ENCODE measurements at regions not wholly inside any gene's neighbourhood (a gene's known extent, or its start where the extent isn't known, plus 50 kb on each side); places are given as distances from the start of the nearest gene placed in this dataset.

DNA sequence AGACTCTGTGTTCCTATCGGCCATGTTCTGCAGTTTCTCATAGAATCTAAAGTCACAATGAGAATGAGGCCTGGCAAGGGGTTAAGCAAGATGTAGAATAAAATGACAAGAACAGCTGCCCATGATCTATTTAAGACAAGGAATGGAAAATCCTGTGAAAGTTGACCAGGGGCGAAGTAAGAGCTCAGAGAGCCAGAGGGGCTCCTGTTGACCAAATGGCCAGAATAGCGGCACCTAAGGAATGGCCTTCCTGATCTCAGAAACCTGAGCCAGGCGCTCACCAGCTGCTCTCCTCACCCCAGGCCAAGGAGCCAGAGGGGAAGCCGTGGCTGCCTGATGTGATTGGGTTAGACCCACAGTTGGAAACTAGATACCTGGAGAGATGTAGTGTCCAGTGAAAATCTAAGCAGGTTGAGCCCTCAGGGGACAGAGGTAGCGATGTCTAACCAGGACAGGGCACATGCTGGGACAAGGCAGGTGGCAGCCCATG, 106.1 kb upstream of the NDN start:
- Histone ChIP-seq H3K9ac (ENCODE audit: low read length) (no peak overlapping the region), H2AFZ (ENCODE audit: low read depth, low read length, poor library complexity, severe bottlenecking) (no peak overlapping the region), H3K36me3 (ENCODE audit: control insufficient read depth in 1 of 2, insufficient read depth in 2 of 2, low read length in 2 of 2) (no peaks in the 10 kb centered on the region)

More for the DNA sequence above, 106.1 kb upstream of the NDN start:
- Histone ChIP-seq H4K20me1 (ENCODE audit: insufficient read depth) (no peaks in the 10 kb centered on the region), H3K27ac (ENCODE audit: low read depth, low read length) (no peak overlapping the region), H3K4me1 (ENCODE audit: control insufficient read depth in 1 of 2, insufficient read depth in 2 of 2, low read length in 2 of 2) (no peaks in the 10 kb centered on the region), H3K9me2 (ENCODE audit: insufficient read depth) (no peaks in the 10 kb centered on the region), H3K4me2 (ENCODE audit: low read length) (no peak overlapping the region), H3K79me2 (ENCODE audit: insufficient read depth, low read length) (no peaks in the 10 kb centered on the region), H3K4me3 (replicated peaks in 1 of 2; ENCODE audit: low read depth in 1 of 2, low read length in 2 of 2) (no peak overlapping the region), H3K27me3 (ENCODE audit: insufficient read depth, low read length) (no peaks in the 10 kb centered on the region), H3K9me3 (ENCODE audit: control insufficient read depth in 1 of 2, insufficient read depth in 1 of 2, low read depth in 1 of 2, low read length in 2 of 2) (peaks cover 18 to 34% of the 10 kb centered on the region in 2 experiments; a peak in 3 of 4 replicates)
- no peak for DNase-seq (ENCODE audit: low read depth, low spot score)
- ChIA-PET POLR2A (no interaction called here), RAD21 (ENCODE audit: low non-redundant PET in 1 of 2, low total read pairs in 2 of 2, uncharacterized antibody in 2 of 2, unreplicated experiment in 2 of 2) (no interaction called here), CTCF (no interaction called here)
- ATAC-seq: no peak
- TF ChIP-seq, protein P1, sequence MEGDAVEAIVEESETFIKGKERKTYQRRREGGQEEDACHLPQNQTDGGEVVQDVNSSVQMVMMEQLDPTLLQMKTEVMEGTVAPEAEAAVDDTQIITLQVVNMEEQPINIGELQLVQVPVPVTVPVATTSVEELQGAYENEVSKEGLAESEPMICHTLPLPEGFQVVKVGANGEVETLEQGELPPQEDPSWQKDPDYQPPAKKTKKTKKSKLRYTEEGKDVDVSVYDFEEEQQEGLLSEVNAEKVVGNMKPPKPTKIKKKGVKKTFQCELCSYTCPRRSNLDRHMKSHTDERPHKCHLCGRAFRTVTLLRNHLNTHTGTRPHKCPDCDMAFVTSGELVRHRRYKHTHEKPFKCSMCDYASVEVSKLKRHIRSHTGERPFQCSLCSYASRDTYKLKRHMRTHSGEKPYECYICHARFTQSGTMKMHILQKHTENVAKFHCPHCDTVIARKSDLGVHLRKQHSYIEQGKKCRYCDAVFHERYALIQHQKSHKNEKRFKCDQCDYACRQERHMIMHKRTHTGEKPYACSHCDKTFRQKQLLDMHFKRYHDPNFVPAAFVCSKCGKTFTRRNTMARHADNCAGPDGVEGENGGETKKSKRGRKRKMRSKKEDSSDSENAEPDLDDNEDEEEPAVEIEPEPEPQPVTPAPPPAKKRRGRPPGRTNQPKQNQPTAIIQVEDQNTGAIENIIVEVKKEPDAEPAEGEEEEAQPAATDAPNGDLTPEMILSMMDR (IDR thresholded peaks at IDR 0.05 in 2 of 3, conservative IDR thresholded peaks at IDR 0.05 in 1 of 3; ENCODE audit: borderline replicate concordance in 1 of 3, insufficient read depth in 1 of 3, low read depth in 2 of 3, low read length in 2 of 3): no peak
- TF ChIP-seq CBX3 (IDR thresholded peaks at IDR 0.05; ENCODE audit: low read depth): no peak
- TF ChIP-seq RAD21 (IDR thresholded peaks at IDR 0.05; ENCODE audit: low read depth): no peak
- TF ChIP-seq, protein P2, sequence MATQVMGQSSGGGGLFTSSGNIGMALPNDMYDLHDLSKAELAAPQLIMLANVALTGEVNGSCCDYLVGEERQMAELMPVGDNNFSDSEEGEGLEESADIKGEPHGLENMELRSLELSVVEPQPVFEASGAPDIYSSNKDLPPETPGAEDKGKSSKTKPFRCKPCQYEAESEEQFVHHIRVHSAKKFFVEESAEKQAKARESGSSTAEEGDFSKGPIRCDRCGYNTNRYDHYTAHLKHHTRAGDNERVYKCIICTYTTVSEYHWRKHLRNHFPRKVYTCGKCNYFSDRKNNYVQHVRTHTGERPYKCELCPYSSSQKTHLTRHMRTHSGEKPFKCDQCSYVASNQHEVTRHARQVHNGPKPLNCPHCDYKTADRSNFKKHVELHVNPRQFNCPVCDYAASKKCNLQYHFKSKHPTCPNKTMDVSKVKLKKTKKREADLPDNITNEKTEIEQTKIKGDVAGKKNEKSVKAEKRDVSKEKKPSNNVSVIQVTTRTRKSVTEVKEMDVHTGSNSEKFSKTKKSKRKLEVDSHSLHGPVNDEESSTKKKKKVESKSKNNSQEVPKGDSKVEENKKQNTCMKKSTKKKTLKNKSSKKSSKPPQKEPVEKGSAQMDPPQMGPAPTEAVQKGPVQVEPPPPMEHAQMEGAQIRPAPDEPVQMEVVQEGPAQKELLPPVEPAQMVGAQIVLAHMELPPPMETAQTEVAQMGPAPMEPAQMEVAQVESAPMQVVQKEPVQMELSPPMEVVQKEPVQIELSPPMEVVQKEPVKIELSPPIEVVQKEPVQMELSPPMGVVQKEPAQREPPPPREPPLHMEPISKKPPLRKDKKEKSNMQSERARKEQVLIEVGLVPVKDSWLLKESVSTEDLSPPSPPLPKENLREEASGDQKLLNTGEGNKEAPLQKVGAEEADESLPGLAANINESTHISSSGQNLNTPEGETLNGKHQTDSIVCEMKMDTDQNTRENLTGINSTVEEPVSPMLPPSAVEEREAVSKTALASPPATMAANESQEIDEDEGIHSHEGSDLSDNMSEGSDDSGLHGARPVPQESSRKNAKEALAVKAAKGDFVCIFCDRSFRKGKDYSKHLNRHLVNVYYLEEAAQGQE (IDR thresholded peaks at IDR 0.05; ENCODE audit: low read depth): no peak
- TF ChIP-seq FOSL1 (IDR thresholded peaks at IDR 0.05; ENCODE audit: low read depth): no peak
- no peak for TF ChIP-seq ZNF274 (IDR thresholded peaks at IDR 0.05; ENCODE audit: low read depth, low read length)
- no TSS peak for BruUV-seq (replicated peaks)
- intact Hi-C loops (cut with micrococcal nuclease): no loop called here

All from HCT116 (cell line).